Astrocyte of the spinal cord (primary cell): ENCODE measurements at regions not wholly inside any gene's neighbourhood (a gene's known extent, or its start where the extent isn't known, plus 50 kb on each side); places are given as distances from the start of the nearest gene placed in this dataset.
A peak's percentile ranks its signal among the peaks of the same experiment; 100 is the strongest.

Experiments used
- DNase-seq: peaks from one replicate; pipeline ENCODE4 v3.0.0; 2011; ENCODE audit warnings: low read depth, low spot score
- H3K4me3 ChIP-seq: 2 replicates; pipeline ENCODE4 v1.5.1; 2011; ENCODE audit warnings: low read depth, mild to moderate bottlenecking, low read length, moderate library complexity
- in situ Hi-C: cut with HindIII; loops from 2 replicates; pipeline ENCODE4 v1.10.0; 2017; ENCODE audit warnings: low sequenced_read_pairs
- TF ChIP-seq, protein P1 (sequence below): IDR thresholded peaks from 2 replicates; pipeline ENCODE4 v1.5.1; 2012; ENCODE audit warnings: low read depth, mild to moderate bottlenecking, low read length, inconsistent platforms

DNA sequence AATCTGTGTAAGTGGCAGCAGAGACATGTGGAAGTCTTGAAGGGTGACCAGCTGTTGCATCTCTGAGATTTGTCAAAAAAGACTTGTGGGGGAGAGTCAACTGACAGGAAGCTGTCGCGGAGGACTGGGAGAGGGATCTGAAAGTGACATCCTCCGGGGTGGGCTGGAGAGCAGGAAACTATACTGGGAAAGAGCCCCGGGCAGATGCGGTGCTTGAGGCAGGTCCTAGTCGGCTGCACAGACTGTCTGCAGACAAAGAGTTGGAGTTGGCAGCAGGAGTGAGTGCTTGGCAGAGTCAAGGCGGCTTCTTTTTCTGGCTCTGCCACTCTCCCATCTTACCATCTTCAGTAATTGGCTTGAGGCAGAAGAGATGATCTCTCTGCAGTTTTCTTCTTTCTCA is 294.0 kb upstream of the C1orf87 start:
- no peak overlapping the region for H3K4me3 ChIP-seq
- TF ChIP-seq, protein P1, sequence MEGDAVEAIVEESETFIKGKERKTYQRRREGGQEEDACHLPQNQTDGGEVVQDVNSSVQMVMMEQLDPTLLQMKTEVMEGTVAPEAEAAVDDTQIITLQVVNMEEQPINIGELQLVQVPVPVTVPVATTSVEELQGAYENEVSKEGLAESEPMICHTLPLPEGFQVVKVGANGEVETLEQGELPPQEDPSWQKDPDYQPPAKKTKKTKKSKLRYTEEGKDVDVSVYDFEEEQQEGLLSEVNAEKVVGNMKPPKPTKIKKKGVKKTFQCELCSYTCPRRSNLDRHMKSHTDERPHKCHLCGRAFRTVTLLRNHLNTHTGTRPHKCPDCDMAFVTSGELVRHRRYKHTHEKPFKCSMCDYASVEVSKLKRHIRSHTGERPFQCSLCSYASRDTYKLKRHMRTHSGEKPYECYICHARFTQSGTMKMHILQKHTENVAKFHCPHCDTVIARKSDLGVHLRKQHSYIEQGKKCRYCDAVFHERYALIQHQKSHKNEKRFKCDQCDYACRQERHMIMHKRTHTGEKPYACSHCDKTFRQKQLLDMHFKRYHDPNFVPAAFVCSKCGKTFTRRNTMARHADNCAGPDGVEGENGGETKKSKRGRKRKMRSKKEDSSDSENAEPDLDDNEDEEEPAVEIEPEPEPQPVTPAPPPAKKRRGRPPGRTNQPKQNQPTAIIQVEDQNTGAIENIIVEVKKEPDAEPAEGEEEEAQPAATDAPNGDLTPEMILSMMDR, result no peak
- no peak for DNase-seq
- in situ Hi-C loops, result no loop called here

DNA sequence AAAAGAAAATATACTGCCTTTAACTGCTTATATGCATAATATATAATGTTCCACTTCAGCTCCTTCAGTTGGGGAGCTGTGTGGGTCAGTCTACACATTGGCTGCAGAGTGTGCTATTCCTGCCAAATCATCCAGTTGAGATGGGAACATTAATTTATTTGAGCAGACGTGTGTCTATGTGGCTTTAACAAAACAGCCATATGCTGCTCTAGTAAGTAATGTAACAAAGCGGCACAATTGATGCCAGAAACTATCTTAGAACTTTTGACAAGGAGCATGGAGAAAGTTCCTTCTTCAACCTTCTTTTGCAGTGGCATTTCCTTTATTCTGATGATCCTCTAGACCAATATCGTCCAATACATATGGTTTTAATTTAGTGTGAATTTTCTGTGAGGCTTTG is 285.9 kb upstream of the C1orf87 start:
- DNase-seq, result no peak
- no peak overlapping the region for H3K4me3 ChIP-seq
- TF ChIP-seq, protein P1, result no peak
- in situ Hi-C loops, result no loop called here

DNA sequence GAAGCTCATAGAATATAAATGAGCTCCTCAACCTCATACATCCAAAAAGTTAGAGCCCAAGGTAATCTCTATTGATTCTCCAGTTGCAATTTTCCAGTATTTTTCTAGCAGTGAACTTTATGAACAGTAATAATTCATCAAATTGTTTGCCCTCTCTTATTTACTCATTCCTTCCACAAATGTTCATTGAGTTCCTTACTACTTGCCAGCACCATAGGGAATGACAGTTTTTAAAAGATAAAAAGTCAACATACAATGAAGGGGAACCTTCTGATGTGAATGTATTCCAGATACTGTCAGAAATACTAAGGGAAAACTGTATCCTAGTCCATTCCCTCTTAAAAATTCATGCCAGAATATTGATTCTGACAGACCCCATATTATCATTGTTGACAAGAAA is 277.0 kb upstream of the C1orf87 start:
- no peak overlapping the region for H3K4me3 ChIP-seq
- no peak for DNase-seq
- TF ChIP-seq, protein P1, result no peak
- in situ Hi-C loops, result no loop called here

DNA sequence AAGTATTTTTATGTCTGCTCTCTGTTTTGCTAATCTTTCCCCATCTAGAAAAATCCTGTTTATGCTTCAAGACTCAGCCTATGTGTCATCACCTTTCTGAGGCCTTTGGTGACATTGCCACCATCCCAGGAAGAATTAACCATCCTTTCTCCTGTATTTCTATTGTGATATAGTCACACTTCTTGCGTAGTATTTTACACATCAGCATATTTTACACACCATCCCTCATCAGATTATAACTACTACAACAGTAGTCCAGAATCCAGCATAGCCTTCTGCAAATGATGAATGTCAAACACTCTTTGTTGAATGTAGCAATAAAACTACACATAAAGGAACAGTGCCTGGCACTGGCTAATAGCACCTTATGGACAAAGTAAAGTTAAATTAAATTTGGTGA is 275.3 kb upstream of the C1orf87 start:
- TF ChIP-seq, protein P1, result no peak
- no peak overlapping the region for H3K4me3 ChIP-seq
- in situ Hi-C loops, result no loop called here
- DNase-seq, result no peak

DNA sequence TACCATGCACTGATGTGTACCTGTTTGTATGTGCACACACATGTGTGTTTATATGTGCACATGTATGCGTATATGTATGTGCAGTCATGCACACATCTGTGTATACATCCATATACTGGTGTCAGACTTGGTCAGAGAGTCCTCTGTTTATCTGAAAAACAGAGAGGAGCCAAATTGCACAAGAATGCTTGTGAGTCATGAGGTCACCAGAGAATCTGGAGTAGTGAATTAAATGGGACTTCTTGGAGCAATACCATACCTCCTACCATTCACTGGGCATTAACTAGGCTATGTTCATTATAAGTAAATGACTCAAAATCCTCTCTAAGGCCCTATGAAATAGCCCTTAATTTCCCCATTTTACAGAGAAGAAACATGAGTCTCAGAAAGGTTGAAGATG is 272.1 kb upstream of the C1orf87 start:
- peak; percentile 9 for DNase-seq
- in situ Hi-C loops, result no loop called here
- TF ChIP-seq, protein P1, result no peak
- H3K4me3 ChIP-seq, result no peak overlapping the region

DNA sequence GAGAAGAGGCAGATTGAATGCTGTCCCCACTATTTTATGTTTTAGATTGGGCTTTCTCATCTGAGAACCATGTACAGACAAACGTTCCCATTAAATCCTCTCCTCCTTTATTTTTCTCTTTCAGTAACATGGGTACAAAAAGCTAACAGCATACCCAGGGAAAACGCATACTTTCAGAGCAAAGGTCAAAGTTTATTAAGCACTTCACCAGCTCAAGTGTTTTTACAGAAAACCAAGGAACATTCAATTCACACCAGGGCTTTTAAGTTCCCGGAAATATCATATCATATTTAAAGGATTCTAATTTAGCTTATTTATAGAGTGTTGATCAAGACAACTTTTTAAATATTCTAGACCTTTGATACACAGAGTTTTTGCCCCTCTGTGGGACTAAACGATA is 271.5 kb upstream of the C1orf87 start:
- H3K4me3 ChIP-seq, result no peak overlapping the region
- TF ChIP-seq, protein P1, result no peak
- in situ Hi-C loops, result no loop called here
- no peak for DNase-seq

DNA sequence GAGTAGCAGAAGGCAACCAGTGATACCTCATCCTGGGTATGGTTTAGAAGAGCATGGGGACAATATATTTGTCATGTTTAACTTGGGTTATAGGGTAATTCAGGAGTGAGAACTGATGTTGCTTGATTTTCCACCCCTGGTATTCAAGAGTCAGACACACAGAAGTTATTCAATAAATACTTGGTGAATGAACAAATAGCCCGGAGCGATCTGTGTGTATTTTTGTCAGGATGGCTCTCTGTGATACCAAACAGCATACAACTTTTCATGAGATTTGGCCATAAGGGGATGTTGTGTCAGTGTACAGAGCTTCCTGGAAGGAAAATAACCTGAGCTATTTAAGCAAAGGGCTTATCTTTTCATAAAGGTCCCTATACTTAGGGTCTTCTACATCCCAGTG is 270.2 kb upstream of the C1orf87 start:
- DNase-seq, result no peak
- TF ChIP-seq, protein P1, result no peak
- in situ Hi-C loops, result no loop called here
- H3K4me3 ChIP-seq, result no peak overlapping the region
